HTR-8/SVneo (cell line): ENCODE measurements at regions not wholly inside any gene's neighbourhood (a gene's known extent, or its start where the extent isn't known, plus 50 kb on each side); places are given as distances from the start of the nearest gene placed in this dataset.

ENCODE experiments used
- DNase-seq: peaks from one replicate; pipeline ENCODE4 v3.0.0; 2011; ENCODE audit warnings: low spot score, mixed read lengths; ENCODE audit not compliant: insufficient read length
- FAIRE-seq: peaks from 2 replicates; lab custom pipeline; 2011; peaks lifted over from hg19 to GRCh38; lab: Jason Lieb, UNC

DNA sequence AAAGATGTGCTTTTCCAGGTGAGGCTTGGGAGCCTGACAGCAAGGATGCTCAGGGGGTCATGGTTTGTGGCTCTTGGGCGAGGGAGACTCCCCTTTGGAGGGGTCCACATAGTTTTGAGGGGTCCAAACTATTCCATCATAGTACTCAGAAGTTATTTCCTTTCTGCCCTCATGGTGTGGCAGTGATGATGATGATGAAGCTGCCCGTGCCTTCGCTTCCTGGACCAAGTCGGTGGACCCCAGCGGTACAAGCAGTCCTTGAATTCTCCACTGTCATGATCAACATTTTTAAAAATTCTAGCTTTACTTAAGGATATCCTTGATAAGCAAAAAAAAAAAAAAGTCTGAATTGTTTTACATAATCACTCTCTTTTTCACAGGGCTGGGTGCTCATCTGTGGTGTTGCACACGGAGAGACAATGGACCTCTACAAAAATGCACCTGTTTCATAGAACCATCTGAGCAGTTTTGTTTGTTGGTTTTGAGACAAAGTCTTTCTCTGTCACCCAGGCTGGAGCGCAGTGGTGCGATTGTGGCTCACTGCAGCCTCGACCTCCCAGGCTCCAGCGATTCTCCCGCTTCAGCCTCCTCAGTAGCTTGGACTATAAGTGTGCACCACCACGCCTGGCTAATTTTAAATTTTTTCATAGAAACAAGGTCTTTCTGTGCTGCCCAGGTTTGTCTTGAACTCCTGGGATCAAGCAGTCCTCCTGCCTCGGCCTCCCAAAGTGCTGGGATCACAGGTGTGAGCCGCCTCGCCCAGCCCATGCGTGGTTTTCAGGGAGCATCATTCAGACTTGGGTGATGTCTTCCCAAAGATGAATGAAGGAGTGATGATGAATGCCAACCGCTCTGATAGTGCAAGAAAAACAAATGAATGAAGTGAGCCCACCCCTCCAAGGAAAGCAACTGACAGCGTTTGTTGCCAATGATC lies 271.4 kb upstream of the HDAC4 start:
- DNase-seq (no peak), FAIRE-seq (no peak)

DNA sequence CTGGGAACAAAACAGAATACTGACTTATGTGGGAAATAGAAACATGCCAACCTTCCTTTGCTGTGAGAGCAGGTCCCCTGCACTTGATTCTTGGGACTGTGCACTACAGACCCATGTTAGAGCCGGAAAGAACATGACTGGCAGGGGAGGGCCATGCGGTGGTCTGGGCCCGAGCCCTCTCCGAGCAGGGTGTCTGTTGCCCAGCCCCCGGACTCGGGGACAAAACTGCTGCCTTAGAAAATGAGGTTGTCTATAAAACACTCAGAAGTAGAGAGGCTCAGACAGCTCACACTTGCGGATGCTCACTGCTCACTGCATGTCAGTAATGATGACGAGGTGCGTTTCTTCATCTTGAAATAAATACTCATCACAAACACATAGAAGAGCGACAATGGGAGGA lies 270.7 kb upstream of the HDAC4 start:
- no peak for FAIRE-seq
- DNase-seq = no peak

DNA sequence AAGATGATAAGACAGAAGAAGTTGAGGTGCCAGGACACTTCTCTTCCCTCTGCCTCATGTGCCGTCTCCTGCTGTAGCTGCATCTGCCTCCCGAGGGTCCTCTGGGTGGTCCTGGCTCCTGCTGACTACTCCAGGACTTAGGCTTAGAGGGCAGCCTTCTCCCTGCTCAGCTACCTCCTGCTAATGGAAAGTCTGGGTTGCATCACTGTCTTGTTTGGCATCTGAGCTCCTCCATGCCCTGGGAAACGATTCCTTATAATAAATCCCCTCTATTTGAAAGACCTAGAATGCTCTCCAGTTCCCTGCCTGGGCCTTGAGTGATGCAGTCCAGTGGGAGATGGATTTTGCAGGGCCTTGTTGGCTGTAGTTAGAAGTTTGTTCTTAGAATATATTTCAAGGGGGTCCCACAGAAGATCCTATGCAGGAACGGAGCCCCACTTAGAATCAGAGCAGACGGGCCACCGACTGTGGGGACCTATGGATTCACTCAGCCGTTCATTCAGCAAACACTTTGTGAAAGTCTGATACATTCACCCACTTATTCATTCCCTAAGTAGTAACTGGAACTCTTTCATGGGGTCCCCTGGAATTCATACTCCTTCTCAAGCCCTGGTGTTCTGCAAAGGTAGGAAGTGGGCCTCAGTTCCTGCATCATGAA lies 269.8 kb upstream of the HDAC4 start:
- FAIRE-seq (no peak), DNase-seq (no peak)

DNA sequence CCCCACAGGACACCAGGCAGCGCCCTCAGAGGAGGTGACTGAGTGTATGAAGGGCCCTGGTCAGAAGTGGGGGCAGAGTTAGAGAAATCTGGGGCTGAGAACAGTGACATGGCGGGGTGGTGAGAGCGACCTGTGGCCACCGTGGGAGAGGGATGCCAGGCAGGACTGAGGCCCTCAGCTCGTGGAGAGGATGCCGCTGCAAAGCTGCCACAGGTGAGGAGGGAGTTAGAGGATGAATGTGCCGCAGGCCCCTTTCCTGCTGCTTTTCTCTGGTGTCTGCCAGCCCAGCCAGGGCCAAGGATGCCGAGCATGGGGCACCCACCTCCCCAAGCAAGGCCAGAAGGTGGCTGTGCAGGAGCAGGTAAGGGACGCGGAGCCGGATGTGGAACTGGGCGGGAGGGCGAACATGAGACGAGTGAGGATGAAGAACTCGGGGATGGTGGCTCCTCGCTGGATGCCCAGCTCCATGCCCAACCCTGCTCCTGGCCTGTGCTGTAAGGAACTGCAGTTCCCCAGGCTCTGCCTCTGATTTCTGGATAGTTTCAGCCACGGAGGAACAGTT lies 269.2 kb upstream of the HDAC4 start:
- DNase-seq (no peak), FAIRE-seq (no peak)

DNA sequence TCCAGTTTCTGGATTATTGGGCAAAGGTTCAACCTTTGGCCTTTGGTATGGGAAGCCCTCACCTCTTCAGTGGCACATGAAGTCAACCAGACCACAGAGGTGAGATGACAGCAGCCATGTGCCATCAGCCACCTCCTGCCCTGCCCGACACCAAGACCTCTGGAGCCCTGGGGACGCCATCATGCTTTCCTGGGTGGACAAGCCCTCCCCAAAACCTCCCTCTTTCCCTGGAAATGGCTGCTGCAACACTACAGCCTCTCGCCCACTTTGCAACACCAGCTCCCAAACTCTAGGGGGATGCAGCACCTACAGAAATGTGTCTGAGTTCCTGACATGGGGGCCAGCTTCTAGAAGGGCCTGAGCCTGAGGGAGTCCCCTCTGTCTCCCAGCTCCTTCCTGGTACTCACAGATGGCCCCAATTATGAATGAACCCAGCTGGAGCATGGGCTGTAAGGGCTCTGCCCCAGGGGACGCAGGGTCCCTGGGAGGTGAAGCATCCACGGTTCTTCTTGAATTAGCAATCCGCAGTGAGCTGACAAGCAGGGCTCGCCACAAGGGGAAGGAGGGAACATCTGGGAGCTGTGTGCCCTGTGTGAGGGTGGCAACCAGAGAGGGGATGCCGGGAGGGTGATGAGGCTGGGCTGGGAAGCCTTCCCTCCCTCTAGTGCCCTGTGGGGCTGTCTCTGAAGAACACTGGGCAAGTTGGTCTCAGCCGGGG lies 268.5 kb upstream of the HDAC4 start:
- DNase-seq = no peak
- no peak for FAIRE-seq

DNA sequence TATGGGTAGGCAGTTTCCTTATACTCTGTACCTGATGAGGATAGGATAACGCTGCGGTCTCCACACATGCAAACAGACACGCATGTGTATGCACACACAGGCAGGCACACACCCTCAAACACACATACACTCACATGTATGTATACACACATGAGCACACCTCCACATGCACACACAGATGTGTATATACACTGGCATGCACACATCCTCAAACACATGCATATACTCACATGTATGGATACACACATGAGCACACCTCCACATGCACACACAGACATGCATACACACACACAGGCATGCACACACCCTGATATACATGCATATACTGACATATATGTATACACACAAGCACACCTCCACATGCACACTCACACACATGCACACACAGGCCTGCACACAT lies 267.8 kb upstream of the HDAC4 start:
- DNase-seq (no peak), FAIRE-seq (no peak)

DNA sequence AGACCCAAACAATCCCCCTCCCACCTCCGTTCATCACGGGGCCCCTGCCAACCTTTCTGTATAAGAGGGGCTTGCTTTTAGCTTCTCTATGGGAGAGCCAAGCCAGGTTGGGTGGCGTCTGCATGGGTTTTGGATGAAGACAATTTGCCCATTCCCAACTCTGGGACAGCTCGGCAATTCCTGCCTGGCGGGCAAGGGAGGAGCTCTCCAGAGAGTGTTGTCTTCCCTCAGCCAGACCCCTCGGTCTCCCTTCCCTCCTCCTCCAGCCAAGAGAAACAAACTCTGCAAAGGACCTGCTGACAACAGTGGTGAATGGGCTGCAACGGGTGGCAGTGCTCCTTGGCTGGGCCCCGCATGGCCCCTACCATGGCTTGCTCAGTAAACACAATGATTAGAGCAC lies 267.2 kb upstream of the HDAC4 start:
- FAIRE-seq = no peak
- DNase-seq = no peak

DNA sequence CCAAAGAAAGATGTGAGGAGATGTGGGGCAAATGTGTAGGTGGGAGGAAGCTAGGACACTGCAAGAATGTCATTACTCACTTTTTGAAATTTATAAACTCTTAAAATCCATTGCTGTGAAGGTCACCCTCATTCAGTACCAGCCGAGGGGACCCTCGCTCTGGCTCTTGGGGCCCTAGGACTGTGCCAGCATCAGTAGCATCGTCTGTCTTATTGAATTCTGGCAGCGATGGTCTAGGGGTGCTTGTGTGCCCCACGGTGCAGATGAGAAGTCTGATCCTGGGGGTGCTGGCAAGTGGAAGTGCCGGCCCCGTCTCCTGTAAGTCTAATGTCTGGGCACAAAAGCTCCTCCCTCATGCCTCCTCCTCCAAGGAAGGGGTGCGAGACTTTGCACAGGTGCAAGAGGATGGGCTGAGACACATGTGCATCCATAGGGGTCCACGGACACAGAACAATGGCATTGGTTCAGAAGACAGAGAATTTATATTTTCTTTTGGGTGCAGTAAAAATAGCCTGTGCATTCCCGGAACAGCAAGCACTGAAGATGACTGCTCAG lies 266.7 kb upstream of the HDAC4 start:
- DNase-seq = no peak
- no peak for FAIRE-seq

DNA sequence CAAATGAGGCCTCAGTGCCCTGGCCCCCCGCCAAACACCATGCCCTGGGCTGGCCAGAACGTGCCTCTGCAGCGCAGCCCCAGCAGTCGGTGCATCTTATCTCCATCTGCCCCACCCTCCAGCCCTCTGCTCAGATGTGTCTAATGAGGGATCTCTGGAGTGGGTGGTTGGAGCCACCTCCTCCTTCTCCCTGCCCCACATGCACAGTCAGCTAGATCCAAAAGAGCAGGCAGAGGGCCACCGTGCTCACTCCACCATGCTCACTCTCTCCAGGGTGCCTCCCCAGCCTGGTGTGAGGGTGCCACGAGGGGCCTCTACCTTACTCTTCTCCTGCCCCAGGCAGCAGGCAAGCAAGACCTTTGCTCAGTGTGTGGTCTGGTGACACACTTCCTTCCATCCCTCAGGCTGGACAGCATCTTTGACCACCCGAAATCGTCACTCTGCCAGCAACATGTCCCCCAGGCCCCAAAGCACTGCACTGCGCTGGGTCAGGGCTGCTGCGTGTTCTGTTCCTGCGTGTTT lies 266.1 kb upstream of the HDAC4 start:
- no peak for FAIRE-seq
- no peak for DNase-seq

DNA sequence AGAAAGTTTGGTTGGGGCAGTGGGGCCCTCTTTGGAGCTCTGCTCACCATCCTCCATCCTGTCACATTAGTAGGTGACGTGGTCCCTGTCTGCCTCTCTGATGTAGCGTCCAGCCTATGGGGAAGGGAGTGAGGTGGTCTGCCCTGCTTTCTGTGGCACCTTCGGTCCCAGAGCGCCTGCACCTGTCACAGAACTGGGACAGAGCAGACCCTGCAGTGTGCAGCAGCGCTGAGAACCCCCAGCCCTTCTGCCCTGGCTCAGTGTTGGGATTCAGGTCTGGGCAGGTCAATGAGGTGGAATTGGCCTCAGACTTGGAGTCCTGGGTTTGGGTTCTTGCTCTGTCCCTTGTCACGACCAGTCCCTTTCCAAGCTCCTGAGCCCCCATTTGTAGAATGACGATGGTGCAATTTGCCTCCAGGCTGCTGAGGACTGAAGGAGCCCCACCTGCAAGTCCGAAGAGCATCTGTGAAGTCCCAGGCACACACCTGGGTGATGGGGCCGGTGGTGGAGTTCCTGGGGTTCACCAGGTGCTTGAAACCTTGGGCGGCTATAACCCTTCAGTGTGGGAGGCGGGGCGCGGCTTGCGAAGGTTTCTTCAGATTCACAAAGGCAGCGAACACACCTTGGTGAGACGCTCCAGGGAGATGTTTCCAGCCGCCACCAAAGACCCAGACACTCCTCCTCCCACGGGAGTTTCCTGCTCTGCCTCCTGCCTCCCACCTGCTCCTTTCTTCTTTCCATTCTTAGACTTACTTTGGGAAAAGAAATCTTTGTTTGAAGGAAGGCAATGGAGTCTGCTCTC lies 265.4 kb upstream of the HDAC4 start:
- DNase-seq = no peak
- FAIRE-seq = no peak

DNA sequence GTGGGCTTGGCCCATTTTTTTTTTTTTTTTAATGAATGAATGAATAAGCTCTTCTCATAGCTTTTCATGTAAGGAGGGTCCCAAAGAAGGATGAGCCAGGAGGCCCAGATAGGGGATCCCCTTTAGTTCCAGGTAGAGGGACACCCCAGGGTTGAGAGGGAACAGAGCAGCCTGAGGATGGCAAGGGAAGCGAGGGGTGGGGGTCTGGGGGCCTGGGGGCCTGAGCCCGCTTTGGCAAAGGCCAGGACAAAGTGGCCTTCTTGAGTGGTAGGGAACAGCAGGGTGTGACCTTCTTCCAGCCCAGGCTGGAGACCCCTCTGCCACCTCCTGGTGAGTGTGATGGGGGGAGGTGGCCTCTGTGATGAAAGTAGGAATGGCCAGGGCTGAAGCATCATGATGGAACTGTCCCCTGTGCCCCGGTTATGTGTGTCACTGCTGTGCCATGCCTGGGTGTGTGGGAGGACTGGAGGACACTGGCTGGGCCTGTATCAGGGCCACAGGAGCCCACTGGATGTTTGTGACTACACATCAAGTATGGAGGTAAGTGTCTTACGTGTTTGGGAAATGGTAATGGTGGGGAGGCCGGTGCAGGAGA lies 263.5 kb upstream of the HDAC4 start:
- no peak for FAIRE-seq
- DNase-seq = no peak

DNA sequence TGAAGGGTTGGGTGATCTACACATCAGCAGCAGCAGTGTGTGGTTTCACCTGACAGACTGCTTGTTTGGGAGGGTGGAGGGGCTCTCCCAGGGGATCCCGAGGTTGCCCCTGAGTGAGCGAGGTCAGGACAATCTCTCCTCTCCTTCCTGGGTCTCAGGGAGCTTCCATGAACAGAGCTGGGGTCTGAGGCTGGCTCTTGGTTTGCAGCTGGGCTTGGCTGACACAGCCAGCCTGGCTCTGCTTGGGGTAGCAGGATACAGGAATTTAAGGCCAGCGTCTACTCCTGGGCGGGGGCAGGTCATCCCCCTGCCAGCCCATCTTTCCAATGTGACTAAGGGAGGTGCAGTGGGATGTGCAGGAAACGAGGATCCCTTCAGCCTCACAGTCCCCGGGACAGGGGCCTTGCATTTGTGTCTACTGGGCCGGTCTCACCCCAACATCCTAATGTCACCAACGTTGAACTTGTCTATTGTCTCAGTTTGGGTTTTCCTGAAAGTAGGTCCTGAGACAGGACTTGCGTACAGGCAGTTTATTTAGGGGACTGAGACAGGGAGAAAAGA lies 262.6 kb upstream of the HDAC4 start:
- DNase-seq (no peak), FAIRE-seq (no peak)

DNA sequence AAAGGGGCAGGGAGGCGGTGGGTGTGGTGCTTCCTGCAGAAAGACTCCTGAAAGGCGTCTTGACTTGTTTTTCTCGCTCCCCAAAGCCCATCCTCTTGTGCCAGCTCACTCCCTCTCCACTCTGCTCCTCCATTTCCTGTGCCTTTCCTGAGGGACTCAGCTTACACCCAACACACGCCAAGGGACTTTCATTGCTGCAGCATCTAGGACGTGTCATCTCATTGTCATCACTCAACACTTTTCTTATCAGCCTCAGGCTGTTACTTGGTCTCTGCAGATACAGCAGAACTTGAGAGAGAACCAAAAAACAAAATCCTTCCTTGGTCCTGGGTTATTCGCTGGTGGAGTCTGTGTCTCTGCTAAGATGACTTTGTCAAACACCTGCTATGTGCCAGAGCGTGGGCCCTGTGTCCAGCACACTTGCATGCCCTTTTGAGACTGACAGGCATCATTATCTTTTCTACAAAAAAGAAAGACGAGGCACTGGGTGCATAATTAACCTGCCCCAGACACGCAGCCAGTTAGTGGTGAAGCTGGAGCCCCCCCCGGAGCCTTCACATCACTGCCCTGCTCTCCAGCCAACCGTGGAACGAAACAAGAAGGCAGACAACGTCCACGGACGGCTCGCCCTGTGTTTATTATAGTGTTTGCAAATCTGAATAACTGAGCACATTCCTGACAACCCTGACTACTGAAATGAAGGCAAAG lies 261.7 kb upstream of the HDAC4 start:
- DNase-seq (no peak), FAIRE-seq (no peak)

DNA sequence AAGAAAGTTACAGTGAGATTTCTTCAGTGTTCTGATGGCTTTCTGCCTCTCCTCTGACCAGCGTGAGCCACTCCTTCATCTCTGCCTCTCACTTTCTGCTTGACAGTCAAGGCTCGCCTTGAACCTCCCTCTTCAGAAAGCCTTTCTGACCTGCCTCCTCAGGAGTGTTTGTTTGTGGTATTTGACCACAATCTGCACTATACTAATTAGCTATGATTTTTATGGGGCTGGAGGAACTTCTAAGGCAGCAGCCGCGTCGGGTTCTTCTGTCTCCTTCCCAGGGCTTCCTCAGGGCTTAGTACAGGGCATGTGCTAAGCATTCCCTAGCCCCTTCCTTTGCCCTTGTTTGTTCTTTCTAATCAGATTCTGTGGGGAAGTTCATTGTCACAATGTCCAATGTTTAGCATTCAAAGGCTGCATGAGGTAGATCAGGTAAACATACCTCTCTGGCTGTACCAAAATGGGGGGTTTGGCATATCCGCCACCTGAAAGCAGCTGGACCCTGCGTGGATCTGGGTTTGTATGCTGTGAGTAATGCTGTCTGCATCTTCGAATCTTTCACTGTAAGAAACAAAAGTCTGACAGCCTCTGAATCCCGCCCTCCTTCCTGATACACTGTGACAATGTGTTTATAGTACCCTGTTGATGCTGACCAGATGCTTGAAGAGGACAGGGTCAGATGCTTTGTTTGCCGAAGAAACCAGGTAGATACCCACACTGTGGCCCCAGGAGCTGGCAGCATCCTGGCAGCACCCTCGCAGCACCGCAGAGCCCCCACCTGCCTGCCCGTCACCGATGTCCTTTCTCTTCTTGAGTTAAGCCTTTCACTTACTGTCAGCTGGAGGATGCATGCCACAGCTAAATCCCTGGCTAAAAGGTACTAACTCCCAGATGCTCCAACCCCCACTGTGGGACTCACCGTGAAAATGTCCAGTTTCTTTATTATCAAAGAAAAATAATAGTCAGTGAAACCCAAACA lies 260.8 kb upstream of the HDAC4 start:
- FAIRE-seq (no peak), DNase-seq (no peak)

DNA sequence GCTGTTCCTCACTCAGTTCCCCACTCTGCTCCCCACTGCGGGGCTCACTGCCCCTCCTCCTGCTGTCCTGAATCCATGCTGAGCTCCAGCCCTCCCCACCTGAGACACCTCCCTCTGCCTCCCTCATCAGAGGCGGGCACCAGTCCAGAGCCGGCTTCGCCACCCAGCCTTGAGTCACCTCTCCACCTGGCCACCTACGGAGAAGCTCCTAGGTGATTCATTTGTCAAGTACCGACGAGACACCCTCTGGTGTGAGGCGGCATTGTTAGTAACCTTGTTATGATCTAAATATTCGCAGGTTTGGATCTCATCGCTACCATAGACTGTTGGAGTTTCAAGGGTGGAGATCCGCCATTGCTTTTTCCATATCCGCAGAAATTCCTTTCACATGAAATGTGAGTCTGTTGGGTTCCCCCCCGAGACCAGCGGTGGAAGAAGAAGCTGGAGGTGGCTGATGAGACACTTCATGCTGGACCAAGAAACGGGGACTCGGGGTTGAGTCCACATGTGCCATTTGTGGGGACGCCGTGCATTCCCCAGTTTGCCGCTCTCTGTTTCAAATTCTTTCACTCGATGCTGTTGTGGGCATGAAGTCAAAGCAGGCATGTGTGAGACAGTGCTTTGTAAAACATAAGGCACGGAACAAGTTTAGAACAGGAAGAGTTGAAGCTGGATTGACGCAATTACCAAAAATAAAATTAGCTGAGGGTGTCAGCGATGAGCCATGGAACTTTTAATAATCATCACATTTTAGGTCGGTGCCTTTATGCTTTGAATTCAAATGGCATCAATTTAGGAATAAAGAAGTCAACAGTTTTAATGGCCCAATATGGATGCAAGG lies 259.8 kb upstream of the HDAC4 start:
- FAIRE-seq (no peak), DNase-seq (no peak)

DNA sequence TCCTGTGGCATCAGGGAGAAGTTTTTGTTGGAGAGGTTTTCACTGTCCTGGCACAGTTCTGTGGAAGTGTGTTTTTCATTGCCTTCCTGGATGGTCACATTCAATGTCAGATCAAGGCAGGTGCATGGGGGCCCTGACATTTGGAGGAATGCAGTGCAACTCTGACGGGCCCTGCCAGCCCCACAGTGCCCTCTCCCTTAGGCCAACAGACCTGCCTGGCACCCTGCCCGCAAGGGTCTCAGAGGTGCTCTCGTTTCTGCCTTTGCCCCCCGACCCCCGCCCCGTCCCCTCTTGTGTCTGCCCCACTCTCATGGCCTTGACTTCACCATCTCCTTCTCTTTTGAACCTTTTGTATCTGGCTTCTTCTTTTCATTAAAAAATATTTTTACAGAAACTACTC lies 257.2 kb upstream of the HDAC4 start:
- DNase-seq = no peak
- no peak for FAIRE-seq
